K562 (cell line): ENCODE measurements at regions not wholly inside any gene's neighbourhood (a gene's known extent, or its start where the extent isn't known, plus 50 kb on each side); places are given as distances from the start of the nearest gene placed in this dataset.

Source experiments
- BRCA1 ChIP-seq, 2 experiments: fragments of 450-650 bp in 1 of 2; sonication (generic) in 1 of 2; formaldehyde crosslinking in 1 of 2; IDR thresholded peaks; 2 replicates each; pipeline versions ENCODE4 v1.5.0 to v1.6.1; 2017 to 2020; ENCODE audit warnings: mild to moderate bottlenecking in 1 of 2, missing genetic modification reagents in 1 of 2
- E4F1 ChIP-seq: fragments of 250-450 bp; sonication (Bioruptor Pico); IDR thresholded peaks from 2 replicates; pipeline ENCODE4 v1.5.0; 2021; ENCODE audit warnings: mild to moderate bottlenecking, borderline replicate concordance

- no peak for TF ChIP-seq E4F1 (CRISPR knock-in tag)
- TF ChIP-seq BRCA1 (IDR thresholded peaks at IDR 0.05) = no peak
- no peak for TF ChIP-seq BRCA1 (CRISPR knock-in tag; IDR thresholded peaks at IDR 0.05)
These were observed 198.4 kb upstream of the SOX4 start for GRCh38 chr6:21395121-21395520.
